ENCODE measurements at regions not wholly inside any gene's neighbourhood (a gene's known extent, or its start where the extent isn't known, plus 50 kb on each side); places are given as distances from the start of the nearest gene placed in this dataset.

- peak; percentile 53 for DNase-seq
Observed at GRCh38 chr12:40622246-40622838, 69.9 kb upstream of the CNTN1 start.

GRCh38 chr12:40632171-40632570, 60.1 kb upstream of the CNTN1 start:
- no peak for DNase-seq

DNA sequence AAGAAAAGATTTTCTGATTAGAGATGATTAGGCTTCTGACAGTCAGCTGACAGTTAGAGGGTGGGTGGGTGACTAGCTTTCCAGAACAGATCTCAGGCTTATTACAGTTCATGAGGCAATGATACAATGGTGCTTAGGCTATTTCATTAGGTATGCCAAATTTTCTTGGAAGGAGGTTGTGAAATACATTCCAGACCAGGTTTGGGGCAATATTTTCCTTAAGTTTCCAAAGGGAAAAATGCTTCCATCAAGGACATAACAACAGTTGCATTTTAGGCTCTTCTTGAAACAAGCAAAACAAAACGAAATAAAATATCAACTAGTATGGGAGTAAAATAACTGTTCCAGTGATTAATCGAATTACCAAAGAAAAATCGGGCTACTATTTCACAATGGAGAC, 59.3 kb upstream of the CNTN1 start:
- no peak for DNase-seq

GRCh38 chr12:40634517-40635131, 57.6 kb upstream of the CNTN1 start:
- no peak for DNase-seq

DNA sequence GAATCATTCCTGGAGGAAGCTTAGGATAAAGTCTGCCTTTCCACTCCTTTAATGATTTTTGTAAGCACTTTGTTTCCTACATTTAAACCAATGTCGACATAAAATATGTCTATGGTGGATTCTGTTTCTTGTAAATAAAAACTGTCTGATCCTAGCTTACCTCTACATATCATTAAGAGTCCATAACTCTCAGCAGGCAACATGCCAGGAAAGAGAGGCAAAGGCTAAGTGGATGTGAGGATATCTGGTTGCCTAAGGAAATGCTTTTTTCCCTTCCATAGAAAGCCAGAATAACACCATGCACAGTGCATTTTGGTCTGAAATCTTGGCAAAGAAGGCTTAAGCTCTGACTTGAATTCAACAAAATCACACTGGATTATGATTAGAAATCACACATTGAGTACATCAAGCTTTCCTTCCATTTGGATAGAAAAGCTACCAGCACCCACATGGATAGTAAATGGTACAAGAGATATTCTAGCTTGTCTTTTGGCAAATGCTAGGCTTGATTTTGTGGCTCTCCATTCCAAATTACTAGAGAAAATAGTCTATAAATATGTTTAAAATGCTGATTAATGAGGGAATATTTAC, 57.0 kb upstream of the CNTN1 start:
- DNase-seq: no peak
